GM12892 (cell line): ENCODE measurements at regions not wholly inside any gene's neighbourhood (a gene's known extent, or its start where the extent isn't known, plus 50 kb on each side); places are given as distances from the start of the nearest gene placed in this dataset.

Source experiments
- POLR2A ChIP-seq: IDR thresholded peaks from 2 replicates; pipeline ENCODE4 v1.6.1; 2011; ENCODE audit warnings: low read depth, low read length, control low read depth
- POLR2AphosphoS5 ChIP-seq: IDR thresholded peaks from 2 replicates; pipeline ENCODE4 v1.6.1; 2011; ENCODE audit warnings: low read depth, low read length, control low read depth

GRCh38 chr12:25020621-25021243, 71.8 kb upstream of the BCAT1 start:
- TF ChIP-seq POLR2A (no peak), POLR2AphosphoS5 (no peak)
